CD4-positive, alpha-beta memory T cell (primary cell): ENCODE measurements at regions not wholly inside any gene's neighbourhood (a gene's known extent, or its start where the extent isn't known, plus 50 kb on each side); places are given as distances from the start of the nearest gene placed in this dataset.

ENCODE experiments used
- CTCF ChIA-PET: fragments of 350-600 bp; sonication (Branson Sonifier 250); formaldehyde crosslinking; loops from one replicate; lab custom pipeline; 2021; ENCODE audit warnings: inconsistent platforms; ENCODE audit not compliant: partially characterized antibody; lab: Charles Lee
- POLR2A ChIA-PET: fragments of 350-600 bp; sonication (Branson Sonifier 250); formaldehyde crosslinking; loops from one replicate; lab custom pipeline; 2021; ENCODE audit not compliant: partially characterized antibody; lab: Charles Lee
- DNase-seq, 5 donors: peaks; one replicate each; pipeline versions ENCODE4 v3.0.0 to v3.0.0-alpha.2; 2020 to 2022; ENCODE audit warnings: mixed read lengths in 1 of 5
- H3K27ac ChIP-seq: one replicate; pipeline ENCODE4 v1.7.0; 2013; ENCODE audit warnings: low read depth, low read length
- H3K27me3 ChIP-seq: 2 replicates; pipeline ENCODE4 v1.7.0; 2013; ENCODE audit warnings: mild to moderate bottlenecking, low read length, moderate library complexity; ENCODE audit not compliant: insufficient read depth
- H3K36me3 ChIP-seq: 2 replicates; pipeline ENCODE4 v1.7.0; 2013; ENCODE audit warnings: mild to moderate bottlenecking, low read length, moderate library complexity; ENCODE audit not compliant: insufficient read depth
- H3K4me1 ChIP-seq: 2 replicates; pipeline ENCODE4 v1.7.0; 2013; ENCODE audit warnings: mild to moderate bottlenecking, low read length, moderate library complexity; ENCODE audit not compliant: insufficient read depth
- H3K4me3 ChIP-seq, 2 donors: one replicate each; pipeline ENCODE4 v1.7.0; 2013; ENCODE audit warnings: low read length in 2 of 2, mild to moderate bottlenecking in 1 of 2
- H3K9me3 ChIP-seq, 2 donors: one replicate each; pipeline ENCODE4 v1.7.0; 2013; ENCODE audit warnings: low read length in 2 of 2, control low read depth in 1 of 2; ENCODE audit not compliant: control insufficient read depth in 1 of 2
- H3K27ac Mint-ChIP-seq, 7 donors: one replicate each; pipeline ENCODE4 v1.8.0; 2020 to 2021; ENCODE audit warnings: mixed read lengths in 7 of 7, mild to moderate bottlenecking in 6 of 7, inconsistent platforms in 3 of 7, moderate library complexity in 3 of 7
- H3K27me3 Mint-ChIP-seq, 2 donors: one replicate each; pipeline ENCODE4 v1.8.0; 2020 to 2021; ENCODE audit warnings: mixed read lengths in 2 of 2
- H3K36me3 Mint-ChIP-seq, 2 donors: one replicate each; pipeline ENCODE4 v1.8.0; 2020 to 2021; ENCODE audit warnings: mixed read lengths in 2 of 2, inconsistent platforms in 1 of 2, mild to moderate bottlenecking in 1 of 2
- H3K4me1 Mint-ChIP-seq, 4 donors: one replicate each; pipeline ENCODE4 v1.8.0; 2020 to 2021; ENCODE audit warnings: mixed read lengths in 4 of 4, mild to moderate bottlenecking in 1 of 4
- H3K4me3 Mint-ChIP-seq, 8 donors: one replicate each; pipeline ENCODE4 v1.8.0; 2020 to 2021; ENCODE audit warnings: mixed read lengths in 8 of 8, mild to moderate bottlenecking in 7 of 8, moderate library complexity in 6 of 8, inconsistent platforms in 3 of 8
- H3K9me3 Mint-ChIP-seq, 8 donors: one replicate each; pipeline ENCODE4 v1.8.0; 2020 to 2021; ENCODE audit warnings: mixed read lengths in 8 of 8, mild to moderate bottlenecking in 5 of 8, inconsistent platforms in 3 of 8, moderate library complexity in 1 of 8
- intact Hi-C: fragments of 100-400 bp; cut with micrococcal nuclease; formaldehyde crosslinking; loops from one replicate; pipeline ENCODE4 v1.15.1; 2023

- H3K4me3 Mint-ChIP-seq, result no peak overlapping the region
- Histone ChIP-seq H3K4me1 (no peaks in the 10 kb centered on the region), H3K27me3 (no peaks in the 10 kb centered on the region), H3K4me3 (no peak overlapping the region), H3K27ac (no peak overlapping the region), H3K36me3 (no peaks in the 10 kb centered on the region), H3K9me3 (no peaks in the 10 kb centered on the region)
- ChIA-PET POLR2A (no interaction called here), CTCF (no interaction called here)
- no peaks in the 10 kb centered on the region for H3K36me3 Mint-ChIP-seq
- H3K27ac Mint-ChIP-seq, result no peak overlapping the region
- no peak for DNase-seq
- no peaks in the 10 kb centered on the region for H3K4me1 Mint-ChIP-seq
- intact Hi-C loops, result no loop called here
- H3K27me3 Mint-ChIP-seq, result no peaks in the 10 kb centered on the region
- H3K9me3 Mint-ChIP-seq, result peaks cover 0 to 8% (median 4%) of the 10 kb centered on the region in 8 donors
Observed at GRCh38 chr13:90700340-90700739, 647.1 kb upstream of the MIR17HG start.

GRCh38 chr13:90701264-90701663, 646.2 kb upstream of the MIR17HG start:
- ChIA-PET CTCF (no interaction called here), POLR2A (no interaction called here)
- no peak overlapping the region for H3K27ac ChIP-seq
- Mint-ChIP-seq H3K9me3 (peaks cover 0 to 8% (median 4%) of the 10 kb centered on the region in 8 donors), H3K27ac (no peak overlapping the region), H3K4me3 (no peak overlapping the region), H3K27me3 (no peaks in the 10 kb centered on the region), H3K4me1 (no peaks in the 10 kb centered on the region), H3K36me3 (no peaks in the 10 kb centered on the region)
- H3K4me1 ChIP-seq, result no peaks in the 10 kb centered on the region
- no peak for DNase-seq
- H3K4me3 ChIP-seq, result no peak overlapping the region
- intact Hi-C loops, result no loop called here
- H3K9me3 ChIP-seq, result no peaks in the 10 kb centered on the region
- no peaks in the 10 kb centered on the region for H3K27me3 ChIP-seq
- H3K36me3 ChIP-seq, result no peaks in the 10 kb centered on the region

- H3K4me1 Mint-ChIP-seq, result no peaks in the 10 kb centered on the region
- H3K4me1 ChIP-seq, result no peaks in the 10 kb centered on the region
- no peak for DNase-seq
- H3K4me3 Mint-ChIP-seq, result no peak overlapping the region
- ChIA-PET CTCF (no interaction called here), POLR2A (no interaction called here)
- peaks cover 0 to 8% (median 4%) of the 10 kb centered on the region in 8 donors for H3K9me3 Mint-ChIP-seq
- H3K36me3 ChIP-seq, result no peaks in the 10 kb centered on the region
- no peaks in the 10 kb centered on the region for H3K36me3 Mint-ChIP-seq
- H3K27ac Mint-ChIP-seq, result no peak overlapping the region
- H3K27me3 ChIP-seq, result no peaks in the 10 kb centered on the region
- H3K27me3 Mint-ChIP-seq, result no peaks in the 10 kb centered on the region
- H3K4me3 ChIP-seq, result no peak overlapping the region
- no peak overlapping the region for H3K27ac ChIP-seq
- H3K9me3 ChIP-seq, result no peaks in the 10 kb centered on the region
- intact Hi-C loops, result no loop called here
Observed at GRCh38 chr13:90702050-90702449, 645.4 kb upstream of the MIR17HG start.

GRCh38 chr13:90706631-90707030, 640.9 kb upstream of the MIR17HG start:
- H3K9me3 ChIP-seq, result no peaks in the 10 kb centered on the region

GRCh38 chr13:90708128-90708527, 639.4 kb upstream of the MIR17HG start:
- no peaks in the 10 kb centered on the region for H3K36me3 Mint-ChIP-seq
- H3K9me3 ChIP-seq, result no peaks in the 10 kb centered on the region
- no peak overlapping the region for H3K4me3 Mint-ChIP-seq
- H3K9me3 Mint-ChIP-seq, result peaks cover 0 to 4% (median 3%) of the 10 kb centered on the region in 8 donors
- ChIA-PET POLR2A (no interaction called here), CTCF (no interaction called here)
- no peak for DNase-seq
- no peaks in the 10 kb centered on the region for H3K27me3 Mint-ChIP-seq
- H3K4me3 ChIP-seq, result no peak overlapping the region
- no peaks in the 10 kb centered on the region for H3K27me3 ChIP-seq
- intact Hi-C loops, result no loop called here
- no peak overlapping the region for H3K27ac ChIP-seq
- H3K4me1 ChIP-seq, result no peaks in the 10 kb centered on the region
- H3K27ac Mint-ChIP-seq, result no peak overlapping the region
- no peaks in the 10 kb centered on the region for H3K36me3 ChIP-seq
- H3K4me1 Mint-ChIP-seq, result no peaks in the 10 kb centered on the region

More at GRCh38 chr13:90706631-90707030, 640.9 kb upstream of the MIR17HG start:
- Mint-ChIP-seq H3K27me3 (no peaks in the 10 kb centered on the region), H3K36me3 (no peaks in the 10 kb centered on the region), H3K4me3 (no peak overlapping the region), H3K4me1 (no peaks in the 10 kb centered on the region), H3K27ac (no peak overlapping the region), H3K9me3 (peaks cover 0 to 6% (median 3%) of the 10 kb centered on the region in 8 donors)
- no peak overlapping the region for H3K27ac ChIP-seq
- H3K4me1 ChIP-seq, result no peaks in the 10 kb centered on the region
- ChIA-PET POLR2A (no interaction called here), CTCF (no interaction called here)
- DNase-seq, result no peak
- no peaks in the 10 kb centered on the region for H3K36me3 ChIP-seq
- intact Hi-C loops, result no loop called here
- H3K27me3 ChIP-seq, result no peaks in the 10 kb centered on the region
- no peak overlapping the region for H3K4me3 ChIP-seq

GRCh38 chr13:90709319-90709718, 638.2 kb upstream of the MIR17HG start:
- no peak for DNase-seq
- no peaks in the 10 kb centered on the region for H3K27me3 Mint-ChIP-seq
- no peaks in the 10 kb centered on the region for H3K27me3 ChIP-seq
- no peak overlapping the region for H3K4me3 ChIP-seq
- intact Hi-C loops, result no loop called here
- POLR2A ChIA-PET, result no interaction called here
- CTCF ChIA-PET, result no interaction called here
- H3K36me3 ChIP-seq, result no peaks in the 10 kb centered on the region
- no peak overlapping the region for H3K27ac ChIP-seq
- no peaks in the 10 kb centered on the region for H3K9me3 ChIP-seq
- H3K4me3 Mint-ChIP-seq, result no peak overlapping the region
- no peaks in the 10 kb centered on the region for H3K4me1 Mint-ChIP-seq
- no peaks in the 10 kb centered on the region for H3K36me3 Mint-ChIP-seq
- H3K4me1 ChIP-seq, result no peaks in the 10 kb centered on the region
- peaks cover 0 to 6% (median 2%) of the 10 kb centered on the region in 8 donors for H3K9me3 Mint-ChIP-seq
- H3K27ac Mint-ChIP-seq, result no peak overlapping the region

GRCh38 chr13:90710164-90710759, 637.2 kb upstream of the MIR17HG start:
- POLR2A ChIA-PET, result no interaction called here
- H3K4me3 ChIP-seq, result no peak overlapping the region
- DNase-seq, result no peak
- H3K4me1 ChIP-seq, result no peaks in the 10 kb centered on the region
- Mint-ChIP-seq H3K36me3 (no peaks in the 10 kb centered on the region), H3K9me3 (peaks cover 0 to 6% (median 0%) of the 10 kb centered on the region in 8 donors), H3K27ac (no peak overlapping the region), H3K27me3 (no peaks in the 10 kb centered on the region), H3K4me3 (no peak overlapping the region), H3K4me1 (no peaks in the 10 kb centered on the region)
- no peaks in the 10 kb centered on the region for H3K36me3 ChIP-seq
- H3K9me3 ChIP-seq, result no peaks in the 10 kb centered on the region
- CTCF ChIA-PET, result no interaction called here
- H3K27me3 ChIP-seq, result no peaks in the 10 kb centered on the region
- intact Hi-C loops, result no loop called here
- H3K27ac ChIP-seq, result no peak overlapping the region
